HG02610 (cell line): ENCODE measurements at regions not wholly inside any gene's neighbourhood (a gene's known extent, or its start where the extent isn't known, plus 50 kb on each side); places are given as distances from the start of the nearest gene placed in this dataset.
A peak's percentile ranks its signal among the peaks of the same experiment; 100 is the strongest.

Source experiments
- ATAC-seq: cut with Tn5 transposase; IDR thresholded peaks from one replicate; pipeline ENCODE4 v1.9.1; 2021; ENCODE audit warnings: mild to moderate bottlenecking, moderate library complexity; ENCODE audit not compliant: unreplicated experiment

DNA sequence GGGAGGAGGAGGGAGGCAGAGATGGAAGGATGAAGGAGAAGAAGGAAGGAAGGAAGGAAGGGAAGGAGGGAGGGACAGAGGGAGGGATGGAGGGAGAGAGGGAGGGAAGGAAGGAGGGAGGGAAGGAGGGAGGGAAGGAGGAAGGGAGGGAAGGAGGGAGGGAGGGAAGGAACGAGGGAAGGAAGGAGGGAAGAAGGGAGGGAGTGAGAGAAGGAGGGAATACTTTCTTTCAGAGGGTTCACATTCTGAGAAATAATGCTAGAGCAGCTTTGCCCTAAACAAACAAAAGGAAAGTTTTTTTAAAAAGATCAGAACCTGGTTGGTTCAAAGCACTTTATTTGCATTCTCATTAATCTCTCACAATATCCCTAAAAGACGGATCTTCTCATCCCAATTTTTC lies 96.1 kb upstream of the NXT1 start:
- no peak for ATAC-seq

DNA sequence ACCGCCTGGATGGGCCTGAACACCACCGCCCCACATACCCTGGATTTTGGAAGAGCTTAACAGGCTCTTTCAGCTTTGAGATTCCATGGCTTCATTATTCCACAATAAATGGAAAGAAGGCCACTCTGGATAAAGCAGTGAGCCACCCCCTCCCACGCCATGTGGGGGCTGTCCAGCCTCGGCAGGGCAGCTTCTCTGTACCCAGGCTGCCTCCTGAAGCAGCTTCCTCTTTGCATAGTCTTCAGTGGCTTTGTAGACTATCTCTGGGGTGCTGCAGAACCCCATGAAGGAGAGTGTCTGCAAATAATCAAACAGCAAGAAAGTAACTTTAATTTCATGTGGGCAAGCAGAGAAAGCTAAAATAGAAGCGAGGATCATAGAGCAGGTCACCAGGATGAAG lies 96.6 kb upstream of the NXT1 start:
- ATAC-seq, result no peak

DNA sequence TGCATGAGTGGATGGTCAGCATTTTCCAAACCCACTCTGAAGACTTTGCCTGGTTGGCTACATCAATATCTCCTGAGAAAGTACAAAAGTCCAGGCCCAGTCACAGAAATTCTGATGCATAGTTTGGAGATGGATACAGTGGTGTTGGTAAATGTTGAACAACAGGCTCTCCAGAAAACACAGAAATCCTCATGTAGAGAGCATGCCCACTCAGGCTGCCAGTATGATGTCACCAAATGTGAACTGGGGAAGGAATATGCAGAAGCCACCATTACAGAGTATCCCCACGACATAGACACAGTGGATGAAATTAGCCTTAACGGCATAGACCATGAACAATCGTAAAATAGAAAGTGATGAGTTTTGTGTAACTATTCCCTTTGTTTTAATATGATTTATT lies 97.1 kb upstream of the NXT1 start:
- ATAC-seq, result no peak

DNA sequence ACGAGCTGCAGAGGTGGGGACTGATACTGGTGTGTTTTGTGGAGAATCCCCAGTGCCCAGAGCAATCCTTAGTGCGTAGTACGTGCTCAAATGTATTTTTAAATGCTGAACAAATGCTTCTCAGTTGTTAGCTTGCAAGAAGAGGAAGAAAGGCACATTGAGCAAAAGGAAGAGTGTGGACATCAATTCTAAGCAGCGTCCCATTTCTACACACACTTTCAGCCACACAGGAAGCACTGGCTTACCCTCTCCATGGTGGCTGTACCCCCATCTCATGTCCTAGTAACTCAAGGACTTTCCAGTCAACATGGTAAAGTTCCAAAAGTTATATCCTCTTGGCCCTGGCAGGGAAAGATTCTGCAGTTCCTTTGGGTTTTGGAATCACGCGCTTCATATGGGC lies 98.8 kb upstream of the NXT1 start:
- no peak for ATAC-seq

DNA sequence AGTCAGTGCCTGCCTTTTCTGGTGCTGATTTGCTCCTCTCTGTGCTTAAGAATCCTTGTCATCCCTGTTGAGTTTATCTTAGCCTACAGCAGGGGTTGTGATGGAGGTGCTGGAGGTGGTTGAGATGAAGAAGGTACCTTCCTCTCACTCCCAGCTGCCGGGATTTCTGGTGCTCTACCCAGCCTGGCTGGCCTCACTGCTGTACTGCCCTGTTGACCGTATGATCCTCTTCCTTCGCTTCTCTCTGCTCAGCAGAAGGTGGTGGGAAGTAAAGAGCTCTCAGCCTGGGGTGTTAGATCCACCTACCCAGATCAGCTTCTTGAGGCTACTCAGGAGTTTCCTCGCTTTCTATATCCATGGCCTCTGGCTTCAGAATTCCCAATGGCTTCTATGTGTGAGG lies 101.0 kb upstream of the NXT1 start:
- no peak for ATAC-seq

DNA sequence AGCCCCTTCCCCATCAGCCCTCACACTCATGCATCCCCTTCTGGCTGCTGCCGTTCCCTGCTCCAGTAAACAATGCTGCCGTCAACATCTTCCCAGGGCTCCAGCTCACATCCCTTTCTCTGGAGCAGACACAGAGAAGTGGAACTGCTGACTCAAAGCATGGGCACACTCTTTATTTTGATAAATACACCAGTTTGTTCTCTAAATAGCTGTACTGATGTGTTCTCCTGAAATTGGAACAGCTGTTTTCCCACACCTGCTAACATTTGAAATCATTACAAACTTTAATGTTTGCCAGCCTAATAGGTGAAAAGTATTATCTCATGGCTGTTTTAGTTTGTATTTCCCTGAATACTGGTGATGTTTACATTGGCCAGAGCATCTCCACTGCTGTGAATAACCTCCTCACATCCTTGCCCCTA lies 102.1 kb upstream of the NXT1 start:
- no peak for ATAC-seq

DNA sequence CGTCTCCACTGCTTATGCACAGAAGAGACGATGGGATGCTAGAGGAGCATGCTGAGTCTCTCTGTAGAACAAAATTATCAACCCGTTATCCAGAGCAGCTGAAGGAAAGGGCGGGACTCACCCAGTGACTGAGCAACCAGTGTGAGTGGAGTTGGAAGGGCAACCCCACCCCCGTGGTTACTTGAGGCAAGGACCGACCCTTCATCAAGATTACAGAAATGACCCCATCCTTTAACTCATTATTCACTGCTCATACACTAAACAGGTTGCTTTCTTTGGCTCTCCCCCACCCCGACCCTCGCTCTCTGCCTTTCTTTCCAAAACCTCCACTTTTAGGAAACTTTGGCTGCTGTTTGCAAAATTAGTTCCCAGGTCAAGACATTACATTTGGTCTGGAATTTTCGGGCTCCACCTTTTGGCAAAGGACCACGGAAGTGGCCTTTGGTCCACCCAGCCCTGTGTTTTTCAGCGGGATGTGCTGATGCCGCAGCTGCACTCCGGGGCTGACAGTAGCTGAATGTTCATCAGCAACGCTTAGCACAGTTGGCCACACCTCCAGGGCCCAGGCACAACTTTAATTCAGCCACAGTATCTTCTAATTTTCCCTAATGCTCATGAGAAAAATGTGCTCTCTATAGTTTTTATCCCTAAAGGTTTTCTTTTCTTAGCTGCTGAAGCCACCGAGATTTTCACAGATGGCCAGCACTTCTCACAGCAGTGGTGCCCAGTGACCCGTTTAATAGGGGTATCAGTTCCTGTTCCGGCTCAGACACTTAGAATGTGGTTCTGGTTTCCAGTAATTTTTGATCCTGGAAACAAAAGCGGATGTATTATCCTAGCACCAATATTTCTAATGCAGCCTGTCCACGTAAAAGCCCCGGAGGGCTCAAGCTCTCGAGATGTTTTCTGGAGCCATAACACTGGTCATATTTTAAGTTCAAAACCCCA lies 103.6 kb upstream of the NXT1 start:
- ATAC-seq, result no peak

DNA sequence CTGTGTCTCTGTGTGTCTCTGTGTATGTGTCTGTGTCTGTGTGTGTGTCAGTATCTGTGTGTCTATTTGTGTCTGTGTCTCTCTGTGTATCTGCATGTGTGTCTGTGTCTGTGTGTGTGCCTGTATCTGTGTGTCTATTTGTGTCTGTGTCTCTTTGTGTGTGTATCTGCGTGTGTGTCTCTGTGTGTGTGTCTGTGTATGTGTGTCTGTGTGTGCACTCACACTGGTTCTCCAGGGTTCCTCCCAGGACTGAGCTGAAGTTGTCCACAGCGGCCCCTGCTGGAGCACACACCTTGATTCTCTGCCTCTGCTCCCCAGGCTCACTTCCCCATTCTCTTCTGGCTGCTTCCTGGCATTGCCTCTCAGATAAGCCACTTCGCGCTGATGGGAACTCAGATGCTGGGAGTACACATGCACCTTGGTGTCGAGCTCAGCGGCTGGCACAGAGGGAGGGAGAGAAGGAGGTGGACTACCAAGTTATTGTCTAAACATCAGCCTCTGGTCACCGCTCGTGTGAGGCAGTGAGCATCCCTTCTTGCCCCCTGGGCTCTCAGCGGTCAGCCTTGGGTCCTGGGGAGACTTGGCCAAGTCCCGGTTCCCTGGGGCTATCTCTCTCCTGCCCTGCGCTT lies 104.9 kb upstream of the NXT1 start:
- ATAC-seq, result peak; percentile 86

DNA sequence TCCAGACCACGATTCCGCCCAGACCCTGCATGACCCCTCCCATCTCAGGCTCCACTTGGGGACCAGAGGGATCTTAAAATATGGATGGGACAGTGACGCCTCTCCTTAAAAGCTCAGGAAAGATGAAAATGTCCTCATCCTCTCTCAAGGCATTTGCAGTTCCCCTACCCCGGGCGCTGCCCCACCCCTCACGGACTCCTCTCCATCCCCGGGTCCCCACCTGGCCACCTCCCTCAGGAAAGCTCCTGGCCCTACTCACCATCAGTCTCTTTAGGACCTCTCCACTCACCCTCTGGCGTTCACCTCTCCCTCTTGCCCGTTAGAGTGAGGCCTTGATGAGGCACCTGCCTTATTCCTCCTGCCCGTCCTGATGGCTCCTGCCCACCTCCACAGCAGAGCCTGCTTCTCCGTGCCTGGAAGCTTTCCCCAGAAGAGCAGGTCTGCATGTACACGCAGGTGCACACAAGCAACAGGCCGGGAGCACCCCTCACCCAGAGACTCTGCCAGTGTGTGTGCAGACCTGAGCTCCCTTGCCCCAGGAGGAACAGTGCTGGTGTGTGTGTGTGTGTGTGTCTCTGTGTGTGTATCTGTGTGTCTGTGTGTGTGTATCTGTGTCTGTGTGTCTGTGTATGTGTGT lies 105.6 kb upstream of the NXT1 start:
- no peak for ATAC-seq

DNA sequence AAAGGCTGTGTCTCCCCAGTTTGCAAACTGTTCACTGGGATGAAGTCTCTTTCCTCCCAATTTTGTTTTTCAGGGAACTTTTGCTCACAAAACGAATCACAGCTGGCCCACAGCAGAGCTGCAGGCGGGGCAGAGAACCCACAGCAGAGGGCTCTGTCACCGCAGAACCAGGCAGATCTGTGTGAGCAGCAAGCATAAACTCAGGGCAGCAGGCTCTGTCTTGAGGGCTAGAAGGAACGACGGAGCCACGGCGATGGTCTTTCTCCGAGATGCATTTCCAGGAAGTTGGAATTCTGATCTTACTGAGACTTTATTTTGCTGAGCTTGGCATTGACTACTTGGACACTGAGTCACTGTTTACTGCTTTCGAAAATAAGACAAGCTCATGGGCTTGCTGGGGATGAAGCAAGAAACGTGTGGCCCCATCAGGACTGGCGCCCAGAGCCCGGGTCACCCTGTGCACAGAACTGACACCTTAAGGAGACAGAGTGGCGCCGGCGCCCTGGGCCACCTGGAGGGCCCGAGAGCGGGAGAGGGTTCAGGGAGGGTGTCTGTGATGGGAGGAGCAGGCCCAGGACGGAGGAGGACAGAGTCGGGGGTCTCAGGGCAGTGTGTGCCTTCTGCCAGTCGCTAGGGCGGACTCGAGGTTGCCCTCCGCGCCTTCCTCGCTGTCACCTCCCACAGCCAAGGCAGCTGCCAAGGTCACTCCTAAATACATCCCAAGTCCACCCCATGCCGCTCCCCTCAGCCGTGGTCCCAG lies 106.3 kb upstream of the NXT1 start:
- no peak for ATAC-seq

DNA sequence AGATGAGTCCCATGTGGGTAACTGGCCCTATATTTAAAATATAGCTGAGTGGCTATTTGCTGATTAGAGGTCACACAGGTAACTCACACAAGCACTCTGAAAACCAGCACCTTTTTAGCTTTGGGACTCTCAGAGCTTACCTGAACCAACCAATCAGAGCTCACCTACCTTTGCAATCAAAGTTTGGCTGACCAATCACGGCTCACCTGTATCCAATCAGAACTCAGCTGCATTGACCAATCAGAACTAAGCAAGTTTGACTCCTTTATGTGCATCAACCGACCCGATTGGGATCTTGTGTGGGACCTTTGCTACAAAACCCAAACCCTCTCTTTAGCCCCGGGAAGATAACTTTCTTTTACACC lies 106.8 kb upstream of the NXT1 start:
- no peak for ATAC-seq

DNA sequence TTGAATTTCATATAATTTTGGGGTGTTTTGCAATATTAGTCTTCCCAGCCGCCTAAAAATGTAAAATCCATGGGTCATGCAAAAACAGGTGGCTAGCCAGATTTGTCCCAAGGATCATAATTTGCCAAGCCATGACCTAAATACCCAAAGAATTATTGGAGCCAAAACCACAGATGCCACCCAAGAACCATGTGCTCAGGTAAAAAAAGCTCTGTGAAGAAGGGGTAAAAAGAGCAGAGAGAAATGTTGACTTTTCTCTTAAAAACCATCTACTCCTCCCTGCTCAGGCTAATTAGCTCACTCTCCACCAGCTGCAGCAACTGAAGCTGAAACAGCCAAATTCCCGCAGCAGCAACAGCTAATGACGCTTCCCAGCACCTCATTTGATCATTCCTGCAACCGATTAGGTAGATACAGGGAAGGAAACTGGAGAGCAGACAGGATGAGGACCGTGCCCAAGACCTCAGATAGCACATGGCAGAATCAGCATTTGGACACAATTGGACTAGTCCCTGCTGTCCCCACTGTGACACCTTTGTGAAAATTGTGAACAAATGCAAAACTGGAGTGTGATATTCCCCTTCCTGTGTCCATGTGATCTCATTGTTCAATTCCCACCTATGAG lies 107.9 kb upstream of the NXT1 start:
- ATAC-seq, result no peak

DNA sequence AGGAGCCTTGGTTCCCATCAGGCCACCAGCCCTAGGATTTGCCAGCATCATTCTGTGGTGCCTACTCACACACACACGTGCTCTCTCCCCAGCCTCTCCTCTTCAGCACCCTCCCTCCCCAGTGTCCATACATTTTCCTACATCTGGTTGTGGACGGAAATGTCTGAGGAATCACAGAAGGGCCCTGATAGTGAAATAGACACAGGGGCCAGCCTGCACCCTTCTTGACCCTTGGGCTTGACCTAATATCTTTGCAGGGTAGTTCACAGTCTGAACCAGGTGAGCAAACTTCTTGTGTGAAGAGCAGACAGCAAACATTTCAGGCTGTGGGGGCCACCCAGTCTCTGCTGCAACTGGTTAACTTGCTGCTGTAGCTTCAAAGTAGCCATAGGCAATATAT lies 108.5 kb upstream of the NXT1 start:
- ATAC-seq, result no peak

DNA sequence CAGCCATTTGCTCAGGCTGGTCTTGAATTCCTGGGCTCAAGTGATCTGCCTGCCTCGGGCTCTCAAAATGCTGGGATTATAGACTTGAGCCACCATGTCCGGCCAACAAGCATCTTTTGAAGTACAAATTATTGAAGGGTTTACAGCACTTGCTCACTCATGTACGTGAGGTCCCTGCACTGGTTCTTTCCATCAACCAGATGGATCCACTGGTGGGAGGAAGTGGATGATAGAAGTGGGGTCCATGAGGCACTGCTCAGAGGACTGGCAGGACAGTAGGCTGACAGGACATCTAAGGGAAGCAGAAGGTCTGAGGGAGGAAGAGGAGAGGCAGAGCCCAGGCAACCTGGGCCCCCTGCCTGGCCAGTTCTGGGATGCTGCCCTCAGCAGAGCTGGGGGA lies 109.2 kb upstream of the NXT1 start:
- ATAC-seq, result no peak

DNA sequence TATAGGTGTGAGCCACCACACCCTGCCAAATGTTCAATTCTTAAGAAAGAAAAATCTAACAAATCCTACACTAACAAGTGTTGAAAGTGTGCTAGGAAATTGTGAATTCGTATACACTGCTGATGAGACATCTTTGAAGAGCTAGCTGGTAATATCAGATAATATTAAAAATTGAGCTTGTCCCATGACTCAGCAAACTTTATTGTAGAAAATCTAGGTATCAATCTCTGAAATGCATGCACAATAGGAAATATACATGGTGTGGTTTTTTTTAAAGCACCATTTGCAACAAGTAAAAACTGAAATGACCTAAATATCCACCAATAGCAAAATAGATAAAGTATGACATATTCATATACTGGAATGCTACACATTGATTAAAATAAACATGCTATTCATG lies 110.1 kb upstream of the NXT1 start:
- no peak for ATAC-seq

DNA sequence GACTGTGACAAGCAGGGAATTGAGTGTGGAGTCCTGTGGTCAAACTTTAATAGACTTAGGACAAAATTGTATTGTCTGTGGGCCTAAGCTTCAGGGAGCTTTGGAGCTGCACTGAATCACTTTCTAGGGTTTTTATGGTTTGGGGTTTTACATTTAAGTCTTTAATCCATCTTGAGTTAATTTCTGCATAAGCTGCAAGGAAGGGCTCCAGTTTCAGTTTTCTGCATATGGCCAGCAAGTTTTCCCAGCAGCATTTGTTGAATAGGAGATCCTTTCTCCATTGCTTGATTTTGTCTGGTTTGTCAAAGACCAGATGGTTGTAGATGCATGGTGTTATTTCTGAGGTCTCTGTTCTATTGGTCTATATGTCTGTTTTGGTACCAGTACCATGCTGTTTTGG lies 113.4 kb upstream of the NXT1 start:
- ATAC-seq, result no peak

DNA sequence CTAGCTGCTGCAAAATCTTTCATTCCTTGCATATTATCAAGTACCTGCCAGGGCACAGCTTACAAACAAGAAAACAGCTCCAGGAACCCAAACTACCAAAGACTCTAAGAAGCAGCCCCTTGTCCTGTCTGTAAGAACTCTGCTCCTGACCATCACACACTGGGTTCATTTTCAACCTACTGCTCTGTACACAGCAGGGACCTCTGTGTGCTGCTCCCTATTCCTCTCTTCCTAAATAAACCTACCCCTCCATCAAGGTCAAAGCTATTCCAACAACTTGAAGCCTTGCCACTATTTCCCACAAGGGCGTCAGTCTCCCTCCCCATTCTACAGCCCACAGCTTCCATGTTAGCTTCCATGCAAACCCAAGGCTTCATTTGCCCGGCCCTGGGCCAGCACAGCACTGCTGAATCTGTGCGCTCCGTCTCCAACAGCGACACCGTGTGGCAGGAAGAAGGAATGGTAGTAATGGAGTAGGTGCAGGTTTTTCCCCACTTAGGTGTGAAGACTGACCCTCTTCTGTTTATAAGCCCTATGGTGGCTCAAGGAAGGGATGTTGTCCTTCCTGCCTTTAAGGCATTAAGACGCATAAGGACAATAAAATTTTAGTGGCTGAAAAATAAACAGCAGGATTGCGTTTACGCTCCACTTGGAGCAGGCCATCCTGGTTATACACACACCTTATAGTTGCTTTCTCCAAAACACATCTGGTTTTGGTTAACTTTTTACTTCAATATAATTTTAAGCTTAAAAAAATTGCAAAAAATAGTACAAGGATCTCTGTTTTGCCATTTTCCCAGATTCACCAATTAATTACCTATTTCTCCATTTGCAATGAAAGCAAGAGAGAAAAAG lies 115.2 kb upstream of the NXT1 start:
- ATAC-seq, result no peak

DNA sequence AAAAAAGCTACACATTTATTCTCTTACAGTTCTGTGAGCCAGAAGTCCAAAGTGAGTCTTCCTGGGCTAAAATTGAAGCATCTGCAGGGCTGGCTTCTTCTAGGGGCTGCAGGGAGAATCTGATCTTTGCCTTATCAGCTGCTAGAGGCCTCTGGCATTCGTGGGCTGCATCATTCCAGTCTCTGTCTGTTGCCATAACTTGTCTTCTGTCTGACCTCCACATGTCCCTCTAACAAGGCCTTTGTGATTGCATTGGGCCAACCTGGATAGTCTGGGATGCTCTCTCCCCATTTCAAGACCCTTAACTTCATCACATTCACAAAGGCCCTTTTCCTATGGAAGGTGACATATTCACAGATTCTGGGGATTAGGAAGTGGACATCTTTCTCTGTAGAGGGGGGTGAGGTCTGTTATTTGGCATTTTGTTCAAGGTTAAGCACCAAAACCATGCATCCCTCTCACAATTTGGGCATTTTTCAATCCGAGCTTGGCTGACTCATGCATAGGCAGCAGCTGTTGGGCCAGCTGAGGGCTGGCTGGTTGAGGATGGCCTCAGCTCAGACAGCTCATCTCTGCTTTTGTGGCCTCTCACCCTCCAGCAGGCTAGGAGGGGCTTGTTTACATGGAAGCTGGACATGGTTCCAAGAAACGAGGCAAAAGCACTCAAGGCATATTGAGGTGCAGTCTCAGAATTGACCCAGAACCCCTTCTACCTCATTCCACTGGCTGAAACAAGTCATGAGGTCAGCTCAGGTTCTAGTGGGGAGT lies 116.1 kb upstream of the NXT1 start:
- no peak for ATAC-seq

DNA sequence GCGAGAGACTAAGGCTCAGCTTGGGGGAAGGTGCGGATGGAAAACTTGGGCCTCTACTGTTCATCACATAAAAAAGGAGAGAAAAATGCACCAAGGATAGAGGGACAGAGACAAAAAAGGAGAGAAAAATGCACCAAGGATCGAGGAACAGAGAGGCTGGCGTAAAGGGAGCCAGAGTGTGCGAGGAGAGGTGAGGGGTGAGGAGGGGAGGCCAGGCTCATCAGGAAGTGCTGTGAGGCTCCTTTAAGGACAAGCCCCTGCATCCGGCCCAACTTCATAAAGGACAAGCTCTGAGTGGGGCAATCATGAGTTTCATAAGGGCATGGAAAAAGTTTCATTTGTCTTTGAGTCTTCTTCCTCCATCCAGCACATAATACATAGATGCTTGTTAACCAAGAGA lies 117.2 kb upstream of the NXT1 start:
- no peak for ATAC-seq
